GM19328 (cell line): ENCODE measurements at regions not wholly inside any gene's neighbourhood (a gene's known extent, or its start where the extent isn't known, plus 50 kb on each side); places are given as distances from the start of the nearest gene placed in this dataset.

Experiments
- ATAC-seq: cut with Tn5 transposase; IDR thresholded peaks from one replicate; pipeline ENCODE4 v1.9.1; 2021; ENCODE audit warnings: mild to moderate bottlenecking, moderate library complexity; ENCODE audit not compliant: unreplicated experiment

GRCh38 chr6:95071464-95071863, 505.9 kb upstream of the MANEA start:
- no peak for ATAC-seq

DNA sequence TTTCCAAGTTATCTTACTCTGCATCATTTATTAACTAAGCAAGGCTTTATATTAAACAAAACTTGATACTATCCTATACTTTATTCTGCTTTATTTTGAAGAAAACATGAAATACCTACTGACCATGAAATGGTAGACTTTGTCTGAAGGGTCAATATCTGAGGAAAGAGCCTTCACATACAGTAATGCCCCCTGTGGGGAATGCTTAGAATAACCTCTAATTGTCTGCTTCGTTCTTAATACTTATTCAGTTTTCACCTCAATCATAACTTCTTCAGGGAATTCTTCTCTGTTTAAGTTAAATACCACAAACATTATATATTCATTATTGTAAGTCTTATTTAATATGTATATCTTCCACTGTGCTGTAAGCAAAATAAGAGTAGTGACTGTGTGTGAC, 498.9 kb upstream of the MANEA start:
- no peak for ATAC-seq

- no peak for ATAC-seq
These were observed 496.1 kb upstream of the MANEA start for GRCh38 chr6:95081231-95081630.

- ATAC-seq: no peak
These were observed 495.4 kb upstream of the MANEA start for GRCh38 chr6:95081949-95082348.

DNA sequence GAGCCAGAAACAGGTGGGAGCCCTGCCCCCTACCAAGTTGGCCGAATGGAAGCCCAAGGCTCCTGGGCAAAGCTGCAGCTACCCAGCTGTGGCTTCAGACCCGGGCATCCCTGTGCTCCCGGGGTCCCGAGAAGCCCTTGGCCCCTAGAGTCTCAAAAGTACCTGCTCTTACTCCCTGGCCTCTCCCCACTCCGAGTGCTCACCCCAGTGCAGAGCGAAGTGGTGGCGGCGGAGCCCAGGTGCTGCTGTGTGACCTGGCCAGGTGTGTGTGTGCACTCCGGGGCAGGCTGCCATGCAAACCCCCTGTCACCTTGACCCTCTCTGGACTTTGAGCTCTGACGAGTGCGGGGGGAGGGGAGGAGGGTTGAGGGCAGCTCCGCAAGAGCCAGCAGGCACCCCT, 493.8 kb upstream of the MANEA start:
- no peak for ATAC-seq

- ATAC-seq: no peak
These were observed 492.5 kb upstream of the MANEA start for GRCh38 chr6:95084867-95085266.

- ATAC-seq: no peak
These were observed 489.8 kb upstream of the MANEA start for GRCh38 chr6:95087394-95088097.

- peak; percentile 89 for ATAC-seq
These were observed 485.4 kb upstream of the MANEA start for GRCh38 chr6:95091823-95092436.

DNA sequence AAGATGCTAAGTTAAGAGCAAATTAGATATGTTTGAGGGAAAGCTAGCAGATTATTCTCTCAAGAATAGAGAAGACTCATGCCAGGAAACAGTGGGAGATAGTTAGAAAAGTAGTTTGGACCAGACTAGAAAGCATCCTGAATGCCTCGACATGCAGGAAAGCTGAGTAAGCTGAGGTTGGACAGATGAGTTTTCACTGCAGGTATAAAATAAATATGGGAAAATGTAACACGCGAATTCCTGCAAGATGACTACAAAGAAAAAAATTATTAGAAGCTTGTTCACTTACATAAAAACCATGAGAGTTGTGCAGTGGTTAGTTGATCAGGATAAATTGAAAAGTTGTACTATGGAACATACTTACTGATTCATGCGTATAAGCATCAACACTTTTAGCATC, 484.2 kb upstream of the MANEA start:
- no peak for ATAC-seq

GRCh38 chr6:95094751-95095663, 482.3 kb upstream of the MANEA start:
- no peak for ATAC-seq

GRCh38 chr6:95095855-95096254, 481.5 kb upstream of the MANEA start:
- ATAC-seq: no peak

- no peak for ATAC-seq
These were observed 477.9 kb upstream of the MANEA start for GRCh38 chr6:95099410-95099809.

DNA sequence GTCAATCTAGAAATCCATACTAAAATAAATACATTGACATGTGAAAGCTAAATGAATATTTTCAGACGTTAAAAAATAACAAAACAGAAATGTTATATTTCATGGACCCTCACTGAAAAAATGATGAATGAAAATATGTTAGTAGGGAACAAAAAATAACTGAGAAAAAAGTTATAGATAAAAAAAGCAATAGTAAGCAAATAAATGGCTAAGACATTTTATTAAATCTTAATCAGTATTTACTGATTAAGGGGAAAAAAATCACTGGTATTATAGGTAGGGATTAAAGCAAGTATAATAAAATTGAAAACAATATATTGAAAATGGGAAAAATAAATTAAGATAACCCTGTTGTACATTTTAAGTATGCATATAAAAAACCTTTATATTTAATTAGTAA, 468.1 kb upstream of the MANEA start:
- no peak for ATAC-seq

GRCh38 chr6:95110767-95111166, 466.6 kb upstream of the MANEA start:
- ATAC-seq: no peak

GRCh38 chr6:95117236-95117635, 460.1 kb upstream of the MANEA start:
- ATAC-seq: no peak

GRCh38 chr6:95119927-95120326, 457.4 kb upstream of the MANEA start:
- no peak for ATAC-seq

GRCh38 chr6:95120984-95121383, 456.4 kb upstream of the MANEA start:
- no peak for ATAC-seq

DNA sequence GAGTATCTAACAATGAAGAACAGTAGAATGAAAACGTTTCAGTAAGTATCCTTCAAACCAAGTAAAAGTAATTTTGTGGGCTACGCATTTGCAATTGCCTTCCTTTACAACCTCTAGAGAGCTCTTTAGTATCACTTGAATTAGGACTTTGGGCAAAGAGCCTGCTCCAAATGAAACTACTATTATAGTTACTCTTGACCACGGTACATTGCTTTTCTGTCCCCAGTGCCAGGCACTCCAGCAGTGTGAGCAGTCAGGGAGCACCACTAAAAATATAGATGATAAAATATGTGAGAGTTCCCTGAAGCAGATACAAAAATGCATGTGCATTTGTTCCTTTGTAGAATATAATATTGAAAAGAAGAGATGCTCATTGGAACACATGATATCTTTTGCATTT, 450.1 kb upstream of the MANEA start:
- ATAC-seq: no peak

- no peak for ATAC-seq
These were observed 448.9 kb upstream of the MANEA start for GRCh38 chr6:95128439-95128838.

GRCh38 chr6:95128947-95129346, 448.4 kb upstream of the MANEA start:
- ATAC-seq: no peak

DNA sequence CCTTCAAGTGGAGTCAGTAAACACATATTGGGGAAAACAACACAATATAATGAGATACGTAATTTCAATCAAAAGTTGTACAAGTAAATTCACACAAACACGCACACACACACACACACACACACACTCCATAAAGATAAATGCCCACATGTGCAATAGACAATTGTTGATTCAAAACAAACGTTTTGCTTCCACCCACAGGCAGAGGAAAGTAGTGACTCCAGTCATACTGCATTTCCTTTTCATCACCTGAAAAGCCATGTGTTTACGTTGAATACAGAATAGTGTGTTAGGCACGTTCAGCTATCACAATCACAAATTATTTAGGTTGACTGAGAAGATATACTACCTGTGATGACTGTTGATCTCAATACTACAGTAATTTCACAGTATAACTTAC, 443.8 kb upstream of the MANEA start:
- ATAC-seq: no peak

DNA sequence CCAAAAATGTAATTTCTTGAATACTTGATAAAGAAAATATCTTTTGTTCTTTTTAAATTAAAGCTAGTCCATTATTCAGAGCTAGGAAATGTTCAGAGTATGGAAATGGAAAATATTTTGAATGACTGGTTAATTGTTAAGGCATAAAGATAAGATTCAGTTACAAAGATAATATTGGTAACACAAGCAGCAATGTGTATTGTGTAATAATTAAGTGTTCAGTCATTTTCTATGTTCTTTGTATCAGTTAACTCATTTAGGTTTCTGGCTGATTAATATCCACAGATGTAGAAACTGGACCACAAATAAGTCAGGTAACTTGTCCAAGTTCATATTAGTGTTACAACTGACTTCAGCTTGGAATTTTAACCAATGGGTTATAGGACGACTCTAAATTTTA, 442.2 kb upstream of the MANEA start:
- no peak for ATAC-seq
